GM21786 (cell line): ENCODE measurements at regions not wholly inside any gene's neighbourhood (a gene's known extent, or its start where the extent isn't known, plus 50 kb on each side); places are given as distances from the start of the nearest gene placed in this dataset.

ENCODE experiments used
- ATAC-seq: cut with Tn5 transposase; IDR thresholded peaks from one replicate; pipeline ENCODE4 v1.9.1; 2021; ENCODE audit not compliant: unreplicated experiment

GRCh38 chr18:29191263-29191662, 1014.3 kb upstream of the CDH2 start:
- no peak for ATAC-seq

DNA sequence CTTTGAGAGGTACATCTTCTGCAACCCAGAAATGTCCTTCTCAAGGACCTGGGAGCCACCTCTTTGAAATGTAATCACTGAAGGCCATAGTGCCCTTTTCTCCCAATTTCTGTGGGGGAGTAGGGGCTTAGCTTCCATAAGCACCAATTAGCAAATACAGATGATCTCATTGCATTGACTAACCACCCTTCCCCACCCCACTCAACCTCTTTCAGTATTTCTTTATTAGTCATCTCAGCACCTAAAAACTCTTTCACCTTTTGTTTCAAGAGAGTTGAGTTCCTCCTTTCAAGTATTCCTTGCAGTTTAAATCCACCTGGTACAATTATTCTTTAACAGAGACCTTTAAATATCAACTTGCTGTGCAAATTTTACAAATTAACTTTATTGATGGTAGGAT, 1011.8 kb upstream of the CDH2 start:
- ATAC-seq, result no peak

GRCh38 chr18:29185801-29186200, 1008.9 kb upstream of the CDH2 start:
- no peak for ATAC-seq

DNA sequence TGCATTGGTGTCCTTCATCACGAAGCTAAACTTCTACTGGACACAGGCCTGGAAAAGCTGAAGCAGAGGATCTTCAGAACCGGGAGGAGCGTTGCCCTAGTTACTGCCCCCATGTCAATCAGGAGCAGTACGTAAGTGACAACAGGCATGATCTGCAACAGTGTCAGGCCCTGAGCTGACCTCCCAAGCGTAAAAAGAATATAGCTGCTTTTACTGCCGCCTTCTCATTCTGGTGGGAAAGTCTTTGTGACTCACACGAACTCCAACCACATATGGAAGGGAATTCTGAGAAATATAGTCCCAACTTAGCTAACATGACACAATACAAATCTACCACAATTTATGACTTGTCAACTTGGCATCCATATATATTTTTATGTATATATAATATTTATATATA, 1007.7 kb upstream of the CDH2 start:
- ATAC-seq, result no peak

DNA sequence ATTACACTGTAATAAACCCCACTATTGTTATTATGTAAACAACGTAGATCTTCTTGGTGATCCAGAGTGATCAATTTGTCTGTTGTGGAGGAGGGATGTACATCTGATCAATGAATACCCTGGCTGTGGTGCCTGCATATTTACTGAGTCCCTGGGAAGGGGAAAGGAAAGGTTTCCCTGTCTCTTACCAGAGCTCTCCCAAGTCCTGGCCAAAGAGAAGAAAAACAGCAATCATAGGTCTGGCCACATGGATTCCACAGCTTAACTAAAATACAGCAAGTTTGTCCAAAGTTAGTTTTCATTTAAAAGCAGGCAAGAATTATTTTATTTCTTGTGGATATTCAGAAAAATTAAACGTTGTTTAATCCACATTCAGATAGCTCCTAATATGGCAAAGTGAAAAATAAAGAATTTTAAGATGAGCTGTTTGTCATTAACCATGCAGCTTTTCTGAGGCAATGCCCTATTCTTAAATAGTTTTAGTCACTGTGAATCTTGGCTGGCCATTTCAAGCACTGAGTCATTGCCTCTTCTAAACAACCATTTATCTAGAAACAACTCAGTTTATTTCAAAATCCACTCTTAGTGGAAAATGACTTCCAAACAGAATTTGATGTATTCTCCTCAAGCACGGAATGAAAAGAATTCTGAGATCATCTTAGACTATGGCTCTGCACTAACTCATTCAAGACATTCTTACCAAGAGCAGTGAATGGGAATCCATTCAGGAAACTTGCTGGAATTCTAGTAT, 1004.4 kb upstream of the CDH2 start:
- ATAC-seq, result no peak

- no peak for ATAC-seq
Measured at GRCh38 chr18:29176681-29177080, 999.8 kb upstream of the CDH2 start.

DNA sequence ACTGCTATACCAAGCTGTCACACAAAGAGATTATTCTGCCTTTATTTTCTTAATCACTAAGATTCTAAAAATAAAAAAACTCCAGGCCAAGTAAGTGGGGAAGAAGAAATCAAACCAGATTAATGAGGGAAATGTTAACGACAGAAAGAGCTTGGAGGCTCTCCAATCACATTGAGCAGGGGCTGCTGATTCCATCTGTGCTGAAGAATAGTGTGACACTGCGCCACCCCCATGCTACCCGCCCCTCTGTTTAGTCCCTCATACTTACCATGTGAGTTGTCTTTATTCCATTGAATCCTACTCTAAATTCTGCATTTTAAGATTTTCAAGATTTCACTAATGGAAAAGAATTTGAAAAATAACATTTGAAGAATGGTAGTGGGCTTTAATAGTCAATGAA, 998.0 kb upstream of the CDH2 start:
- ATAC-seq, result no peak

- no peak for ATAC-seq
Measured at GRCh38 chr18:29172756-29173067, 995.8 kb upstream of the CDH2 start.

DNA sequence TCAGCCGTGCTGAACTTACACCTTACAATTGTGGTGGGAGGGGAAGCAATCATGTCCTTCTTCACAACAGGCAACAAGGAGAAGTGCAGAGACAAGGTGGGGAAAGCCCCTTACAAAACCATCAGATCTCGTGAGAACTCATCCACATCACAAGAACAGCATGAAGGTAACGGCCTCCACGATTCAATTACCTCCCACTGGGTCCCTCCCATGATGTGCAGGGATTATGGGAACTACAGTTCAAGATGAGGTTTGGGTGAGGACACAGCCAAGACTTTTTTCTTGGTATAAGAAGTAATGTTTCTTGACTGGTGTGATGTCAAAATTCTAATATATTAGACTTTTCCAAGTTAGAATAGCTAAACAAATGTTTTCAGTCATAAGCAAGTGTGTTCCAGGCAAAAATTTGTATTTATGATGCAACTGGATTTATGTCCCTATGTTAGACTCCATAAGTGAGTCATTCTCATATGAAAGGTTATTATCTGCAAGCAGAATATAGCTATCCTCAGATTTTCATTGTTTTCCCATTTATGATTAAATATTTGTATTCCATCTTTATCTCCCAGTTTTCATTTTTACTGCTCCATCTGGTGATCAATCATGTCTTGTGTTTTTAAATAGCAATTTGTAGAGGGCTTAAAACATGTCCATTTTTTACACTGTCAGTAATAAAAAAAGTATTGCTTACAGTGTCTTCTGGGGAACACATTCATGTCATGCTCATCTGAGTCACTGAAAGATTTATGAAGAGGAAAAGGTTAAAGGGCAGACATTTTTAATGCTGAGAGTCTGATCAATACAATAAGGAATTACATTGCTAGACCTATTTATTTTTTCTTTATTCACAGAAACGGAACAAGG, 995.2 kb upstream of the CDH2 start:
- no peak for ATAC-seq

- no peak for ATAC-seq
Measured at GRCh38 chr18:29169599-29169998, 992.7 kb upstream of the CDH2 start.

DNA sequence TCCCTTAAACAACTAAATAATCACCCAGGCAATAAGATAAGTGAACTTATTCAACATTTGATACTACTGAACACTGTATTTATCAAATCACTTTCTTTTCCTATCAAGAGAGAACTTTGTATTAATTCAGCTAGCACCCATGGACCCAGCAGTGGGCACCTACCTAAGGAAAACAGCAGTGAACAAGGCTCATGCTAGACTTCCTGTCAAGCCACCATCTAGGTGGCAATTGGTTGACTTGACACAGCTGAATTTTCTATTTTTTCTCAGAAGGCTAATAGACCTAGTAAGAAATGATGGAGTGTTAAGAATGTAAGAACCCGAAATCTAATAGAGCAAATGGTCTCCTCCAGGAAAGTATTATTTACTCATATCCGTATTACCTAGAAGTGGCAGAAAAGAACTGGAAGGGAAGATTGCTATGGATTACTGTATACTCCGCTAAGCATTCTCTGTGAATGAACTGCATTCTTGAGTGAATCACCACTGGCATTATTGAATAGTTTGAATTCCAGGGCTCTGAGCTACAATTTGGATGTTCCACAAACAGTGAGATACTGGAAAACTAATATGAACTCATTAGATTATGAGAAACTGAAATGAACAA, 988.2 kb upstream of the CDH2 start:
- no peak for ATAC-seq

DNA sequence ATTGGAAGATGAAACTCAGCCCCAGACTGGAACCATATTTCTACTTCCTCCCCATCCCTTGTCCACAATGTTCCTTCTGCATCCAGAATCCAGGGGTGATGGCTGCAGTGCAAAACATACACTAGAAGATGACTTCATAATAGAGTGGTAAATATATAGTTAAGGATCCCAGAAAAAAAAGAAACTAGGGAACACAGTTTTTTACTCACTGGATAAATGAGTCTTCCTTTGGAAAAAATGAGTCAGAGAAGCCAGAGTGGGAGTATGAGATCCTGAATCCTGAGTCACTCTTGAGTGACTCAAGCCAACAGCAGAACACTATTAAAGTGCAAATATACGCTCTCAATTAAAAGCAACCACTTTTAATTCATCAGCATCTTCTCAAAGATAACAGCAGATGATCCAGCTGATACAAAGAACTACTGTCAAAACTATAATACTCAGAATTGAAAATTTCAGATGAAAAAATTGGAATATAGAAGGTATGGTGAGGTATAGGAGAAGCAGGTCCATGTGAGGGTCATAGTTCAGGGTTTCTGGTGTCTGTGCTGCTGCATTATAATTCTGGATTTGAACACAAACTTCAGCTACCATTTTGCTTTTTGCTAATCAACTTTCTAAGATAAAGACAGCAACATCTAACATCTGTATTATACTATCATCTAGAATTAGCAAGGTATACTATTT, 987.2 kb upstream of the CDH2 start:
- ATAC-seq, result no peak

GRCh38 chr18:29163596-29163995, 986.7 kb upstream of the CDH2 start:
- ATAC-seq, result no peak

DNA sequence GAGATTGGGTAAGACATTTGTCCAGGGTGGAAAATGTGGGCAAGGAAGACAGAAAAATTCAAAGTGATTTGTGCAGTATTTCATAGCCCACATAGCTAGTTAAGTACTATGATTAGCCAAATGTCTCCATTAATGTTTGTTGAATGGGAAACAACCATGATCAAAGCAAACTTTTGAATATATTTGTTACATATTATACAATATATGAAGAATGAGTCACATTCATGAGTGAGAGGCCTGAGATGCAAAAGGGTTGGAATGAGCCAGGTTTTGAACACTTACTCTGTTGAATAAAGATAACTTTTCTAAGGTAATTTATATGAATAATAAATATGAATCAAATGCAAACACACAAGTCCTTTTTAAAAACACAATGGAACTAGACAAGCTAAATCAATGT, 984.5 kb upstream of the CDH2 start:
- no peak for ATAC-seq

DNA sequence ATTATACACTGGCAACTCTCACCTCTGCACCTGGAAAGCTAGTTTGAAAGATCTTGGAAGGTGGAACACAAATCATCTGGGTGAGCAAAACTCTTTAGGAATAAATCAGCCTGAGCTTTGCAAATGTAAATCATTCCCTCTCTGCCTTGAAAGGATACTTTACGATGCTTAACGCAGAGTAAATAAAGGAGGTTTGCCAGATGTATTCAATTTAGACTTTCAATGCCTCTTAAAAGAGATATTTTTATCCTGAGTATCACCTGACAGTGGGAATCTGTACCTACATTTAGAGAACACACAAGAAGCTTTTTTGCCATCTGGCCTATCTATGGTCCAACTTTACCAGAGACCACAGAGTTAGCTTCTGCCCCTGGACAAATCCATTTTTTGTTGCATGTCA, 983.2 kb upstream of the CDH2 start:
- ATAC-seq, result no peak

- ATAC-seq, result no peak
Measured at GRCh38 chr18:29157905-29158304, 981.0 kb upstream of the CDH2 start.

DNA sequence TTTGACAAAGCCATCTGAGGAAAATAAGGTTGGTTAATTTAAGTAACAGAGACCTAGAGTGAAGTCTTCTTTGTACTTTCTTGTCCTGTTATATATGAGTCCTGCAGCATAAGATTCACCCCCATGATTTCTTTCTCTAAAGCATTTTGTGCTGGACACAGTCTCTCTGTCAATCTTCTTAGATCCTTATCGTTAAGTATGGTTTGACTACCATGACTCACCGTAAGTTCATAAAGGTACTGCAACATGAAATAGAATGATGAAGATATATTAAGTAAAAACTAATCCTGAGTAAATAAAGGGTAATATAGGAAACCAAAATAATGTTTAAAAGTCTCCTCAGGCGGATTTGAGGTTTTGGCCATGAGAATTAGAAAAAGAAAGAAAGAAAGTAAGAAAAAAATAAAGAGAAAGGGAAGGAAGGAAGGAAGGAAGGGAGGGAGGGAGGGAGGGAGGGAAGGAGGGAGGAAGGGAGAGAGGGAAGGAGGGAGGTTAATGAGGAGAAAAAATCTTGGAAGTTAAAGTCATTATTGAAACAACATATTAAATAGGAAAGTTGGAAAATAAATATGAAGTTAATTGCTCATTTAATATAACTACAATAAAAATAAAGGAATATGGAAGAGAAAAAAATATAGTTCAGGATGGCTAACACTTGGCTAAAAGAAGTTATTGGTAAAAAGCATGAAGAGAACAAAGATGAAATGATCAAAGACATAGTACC, 980.3 kb upstream of the CDH2 start:
- ATAC-seq, result no peak

GRCh38 chr18:29156531-29156930, 979.6 kb upstream of the CDH2 start:
- ATAC-seq, result no peak

DNA sequence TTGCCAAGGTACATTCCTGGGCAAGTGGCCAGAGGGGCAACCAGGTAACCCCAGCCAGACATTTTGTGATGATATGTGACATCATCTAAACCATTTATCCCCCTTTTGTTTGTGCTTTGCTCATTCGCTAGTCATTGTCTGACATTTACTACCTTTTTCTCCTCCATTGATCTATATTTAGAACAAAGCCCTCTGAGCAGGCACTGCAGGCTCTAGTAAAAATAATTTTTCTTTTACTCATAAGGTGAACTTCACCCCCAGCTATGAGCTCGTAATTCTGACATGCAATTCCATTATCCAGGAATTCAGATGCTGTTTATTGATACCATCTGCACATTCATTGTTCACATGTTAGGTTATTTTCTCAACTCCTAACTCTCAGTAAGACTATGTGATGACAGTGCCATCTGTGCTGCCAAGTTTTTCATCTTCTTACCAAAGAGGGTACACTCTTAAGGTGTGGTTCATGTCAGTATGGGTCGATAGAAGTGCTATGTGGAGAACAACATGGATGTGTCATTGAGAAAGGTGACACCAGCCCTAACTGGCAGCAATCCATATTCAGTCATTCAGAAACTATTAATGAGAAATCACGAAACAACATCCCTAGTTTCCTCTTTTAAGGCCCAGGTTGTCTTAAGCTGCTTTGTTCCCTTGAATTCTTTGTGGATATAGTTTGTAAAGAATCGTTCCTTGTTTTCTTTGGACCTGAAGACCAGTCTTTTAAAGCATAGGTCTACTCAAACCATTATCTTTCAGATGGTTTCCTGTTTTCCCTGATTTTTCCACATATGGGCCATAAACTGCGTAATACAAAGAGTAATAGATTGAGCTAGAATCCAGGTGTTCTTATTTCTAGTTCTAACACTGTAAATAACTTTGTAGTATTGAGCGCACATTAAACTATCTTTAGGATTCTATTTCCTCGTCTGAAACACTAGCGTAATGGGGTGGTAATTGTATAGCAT, 978.1 kb upstream of the CDH2 start:
- ATAC-seq, result no peak
